MCF 10A (cell line): ENCODE measurements at regions not wholly inside any gene's neighbourhood (a gene's known extent, or its start where the extent isn't known, plus 50 kb on each side); places are given as distances from the start of the nearest gene placed in this dataset.

ENCODE experiments used
- BruUV-seq: library from RNA; stranded (reverse); fragments of 400-500 nt; replicated peaks from 2 replicates; lab custom pipeline; 2021; lab: Mats Ljungman, UMichigan
- CTCF ChIA-PET: fragments of 300-600 bp; sonication (Branson Sonifier 250); formaldehyde crosslinking; extraction: SDS; loops from one replicate; lab custom pipeline; 2021; ENCODE audit warnings: antibody characterized with exemption, inconsistent platforms; lab: Yijun Ruan, JAX
- POLR2A ChIA-PET: fragments of 300-600, 350-650 bp; sonication (Branson Sonifier 250); formaldehyde crosslinking; extraction: SDS; loops from one replicate; lab custom pipeline; 2020; ENCODE audit warnings: antibody characterized with exemption, inconsistent platforms; lab: Yijun Ruan, JAX
- DNase-seq: peaks from one replicate; pipeline ENCODE4 v3.0.0-alpha.2; 2018; ENCODE audit not compliant: unreplicated experiment
- H3K27ac Mint-ChIP-seq: one replicate; pipeline ENCODE4 v1.8.0; 2022; ENCODE audit warnings: mild to moderate bottlenecking, low read depth, mixed read lengths; ENCODE audit not compliant: unreplicated experiment
- H3K27me3 Mint-ChIP-seq: one replicate; pipeline ENCODE4 v1.8.0; 2022; ENCODE audit warnings: mixed read lengths; ENCODE audit not compliant: insufficient read depth, unreplicated experiment
- H3K36me3 Mint-ChIP-seq: one replicate; pipeline ENCODE4 v1.8.0; 2022; ENCODE audit warnings: mild to moderate bottlenecking, moderate library complexity, mixed read lengths; ENCODE audit not compliant: insufficient read depth, unreplicated experiment
- H3K4me1 Mint-ChIP-seq: one replicate; pipeline ENCODE4 v1.8.0; 2022; ENCODE audit warnings: mixed read lengths; ENCODE audit not compliant: insufficient read depth, unreplicated experiment
- H3K4me3 Mint-ChIP-seq: one replicate; pipeline ENCODE4 v1.8.0; 2022; ENCODE audit warnings: mild to moderate bottlenecking, moderate library complexity, mixed read lengths; ENCODE audit not compliant: unreplicated experiment
- H3K9me3 Mint-ChIP-seq: one replicate; pipeline ENCODE4 v1.8.0; 2022; ENCODE audit warnings: mixed read lengths; ENCODE audit not compliant: unreplicated experiment
- CTCF ChIP-seq: fragments of 200-600 bp; IDR thresholded peaks from one replicate; pipeline ENCODE4 v1.8.0; 2022; ENCODE audit warnings: antibody characterized with exemption, mild to moderate bottlenecking; ENCODE audit not compliant: unreplicated experiment
- intact Hi-C: fragments of 100-400 bp; cut with micrococcal nuclease; formaldehyde crosslinking; loops from 2 replicates; pipeline ENCODE4 v1.14.1; 2022

GRCh38 chr9:100775912-100776311 lies 198.0 kb downstream of the CAVIN4 start:
- no peaks in the 10 kb centered on the region for H3K9me3 Mint-ChIP-seq
- intact Hi-C loops: no loop called here
- DNase-seq: no peak
- no peak overlapping the region for H3K27ac Mint-ChIP-seq
- no peaks in the 10 kb centered on the region for H3K4me1 Mint-ChIP-seq
- POLR2A ChIA-PET: no interaction called here
- no TSS peak for BruUV-seq
- H3K4me3 Mint-ChIP-seq: no peak overlapping the region
- H3K27me3 Mint-ChIP-seq: peaks cover 31% of the 10 kb centered on the region
- TF ChIP-seq CTCF: no peak
- CTCF ChIA-PET: no interaction called here
- no peaks in the 10 kb centered on the region for H3K36me3 Mint-ChIP-seq

- no peak for TF ChIP-seq CTCF
- no peak for DNase-seq
- H3K27me3 Mint-ChIP-seq: no peaks in the 10 kb centered on the region
- no peaks in the 10 kb centered on the region for H3K36me3 Mint-ChIP-seq
- no peaks in the 10 kb centered on the region for H3K9me3 Mint-ChIP-seq
- no peak overlapping the region for H3K4me3 Mint-ChIP-seq
- ChIA-PET POLR2A (no interaction called here), CTCF (no interaction called here)
- H3K27ac Mint-ChIP-seq: no peak overlapping the region
- intact Hi-C loops: no loop called here
- no TSS peak for BruUV-seq
- H3K4me1 Mint-ChIP-seq: no peaks in the 10 kb centered on the region
These were observed 206.9 kb downstream of the CAVIN4 start for GRCh38 chr9:100784755-100785154.

GRCh38 chr9:100785946-100786345 lies 208.1 kb downstream of the CAVIN4 start:
- no peaks in the 10 kb centered on the region for H3K27me3 Mint-ChIP-seq
- no peak for TF ChIP-seq CTCF
- no peaks in the 10 kb centered on the region for H3K9me3 Mint-ChIP-seq
- H3K27ac Mint-ChIP-seq: no peak overlapping the region
- H3K4me3 Mint-ChIP-seq: no peak overlapping the region
- BruUV-seq: no TSS peak
- DNase-seq: no peak
- no peaks in the 10 kb centered on the region for H3K36me3 Mint-ChIP-seq
- intact Hi-C loops: no loop called here
- POLR2A ChIA-PET: no interaction called here
- CTCF ChIA-PET: interaction anchor here (0.6 to 1.6 kb wide), 2 partner anchors 184 to 445 kb away, joined by 3 read pairs; no protein-coding TSS in a partner anchor
- no peaks in the 10 kb centered on the region for H3K4me1 Mint-ChIP-seq

- intact Hi-C loops: no loop called here
- ChIA-PET CTCF (interaction anchor here (0.9 kb wide), 1 partner anchor 921 kb away, joined by 3 read pairs; no protein-coding TSS in a partner anchor), POLR2A (no interaction called here)
These were observed 216.9 kb downstream of the CAVIN4 start for GRCh38 chr9:100794738-100795269.

More at GRCh38 chr9:100794738-100795269, 216.9 kb downstream of the CAVIN4 start:
- H3K36me3 Mint-ChIP-seq: no peaks in the 10 kb centered on the region
- H3K27ac Mint-ChIP-seq: no peak overlapping the region
- no peaks in the 10 kb centered on the region for H3K9me3 Mint-ChIP-seq
- no peak overlapping the region for H3K4me3 Mint-ChIP-seq
- DNase-seq: no peak
- H3K4me1 Mint-ChIP-seq: no peaks in the 10 kb centered on the region
- no TSS peak for BruUV-seq
- TF ChIP-seq CTCF: no peak
- H3K27me3 Mint-ChIP-seq: no peaks in the 10 kb centered on the region
